OCI-LY7 (cell line): ENCODE measurements at regions not wholly inside any gene's neighbourhood (a gene's known extent, or its start where the extent isn't known, plus 50 kb on each side); places are given as distances from the start of the nearest gene placed in this dataset.

ENCODE experiments used
- BruUV-seq: library from RNA; stranded (reverse); fragments of 400-500 nt; replicated peaks from 2 replicates; lab custom pipeline; 2021; lab: Mats Ljungman, UMichigan
- CTCF ChIA-PET: fragments of 300-600 bp; sonication (Branson Sonifier 250); formaldehyde crosslinking; loops from one replicate; lab custom pipeline; 2022; ENCODE audit warnings: antibody characterized with exemption; ENCODE audit not compliant: unreplicated experiment; lab: Charles Lee
- POLR2A ChIA-PET: fragments of 300-600 bp; sonication (Branson Sonifier 250); formaldehyde crosslinking; loops from one replicate; lab custom pipeline; 2022; ENCODE audit warnings: antibody characterized with exemption; lab: Charles Lee
- DNase-seq: peaks from one replicate; pipeline ENCODE4 v3.0.0-alpha.2; 2015; ENCODE audit warnings: low spot score
- H2AFZ ChIP-seq: fragments of 200-600 bp; sonication (generic), shearing (Covaris generic); 2 replicates; pipeline ENCODE4 v1.6.1; 2014; ENCODE audit warnings: mild to moderate bottlenecking, antibody characterized with exemption, low read length, moderate library complexity
- H3K27ac ChIP-seq: fragments of 200-600 bp; sonication (generic); 2 replicates; pipeline ENCODE4 v1.5.1; 2014; ENCODE audit warnings: mixed run types, low read depth, mild to moderate bottlenecking, moderate library complexity, low read length, inconsistent platforms; ENCODE audit not compliant: poor library complexity, severe bottlenecking
- H3K36me3 ChIP-seq: fragments of 200-600 bp; sonication (generic); 2 replicates; pipeline ENCODE4 v1.6.1; 2014; ENCODE audit warnings: mild to moderate bottlenecking, antibody characterized with exemption, low read length, moderate library complexity, mixed read lengths; ENCODE audit not compliant: insufficient read depth
- H3K4me1 ChIP-seq: fragments of 200-600 bp; sonication (generic); 2 replicates; pipeline ENCODE4 v1.5.1; 2014; ENCODE audit warnings: mild to moderate bottlenecking, low read length; ENCODE audit not compliant: insufficient read depth, poor library complexity, severe bottlenecking
- H3K4me2 ChIP-seq: fragments of 200-600 bp; sonication (generic); 2 replicates; pipeline ENCODE4 v1.6.1; 2014; ENCODE audit warnings: mild to moderate bottlenecking, low read length
- H3K4me3 ChIP-seq: fragments of 200-600 bp; sonication (generic); 2 replicates; pipeline ENCODE4 v1.5.1; 2014; ENCODE audit warnings: mild to moderate bottlenecking, low read depth, low read length; ENCODE audit not compliant: poor library complexity, severe bottlenecking
- H3K79me2 ChIP-seq: fragments of 200-600 bp; sonication (generic); 2 replicates; pipeline ENCODE4 v1.6.1; 2016; ENCODE audit warnings: low read depth, mild to moderate bottlenecking, low read length, moderate library complexity, mixed read lengths; ENCODE audit not compliant: insufficient read depth
- H3K9me2 ChIP-seq: fragments of 200-600 bp; sonication (generic); 2 replicates; pipeline ENCODE4 v1.6.1; 2016; ENCODE audit warnings: mild to moderate bottlenecking, low read length, mixed read lengths; ENCODE audit not compliant: insufficient read depth
- H3K9me3 ChIP-seq: fragments of 200-600 bp; sonication (generic); 2 replicates; pipeline ENCODE4 v1.6.1; 2014; ENCODE audit warnings: mild to moderate bottlenecking, mixed run types, low read length, mixed read lengths
- H4K20me1 ChIP-seq: fragments of 200-600 bp; sonication (generic); 2 replicates; pipeline ENCODE4 v1.6.1; 2014; ENCODE audit warnings: mild to moderate bottlenecking, antibody characterized with exemption, low read length, moderate library complexity, mixed read lengths; ENCODE audit not compliant: insufficient read depth
- CTCF ChIP-seq: fragments of 200-600 bp; sonication (generic); conservative IDR thresholded peaks from 2 replicates; pipeline ENCODE4 v1.5.1; 2014; ENCODE audit warnings: mild to moderate bottlenecking, antibody characterized with exemption, low read length, moderate library complexity, mixed read lengths
- EZH2phosphoT487 ChIP-seq: fragments of 200-600 bp; sonication (generic); IDR thresholded peaks from 2 replicates; pipeline ENCODE4 v1.6.1; 2018; ENCODE audit warnings: low read depth, borderline replicate concordance, mild to moderate bottlenecking, mixed run types, antibody characterized with exemption, low read length, moderate library complexity, mixed read lengths
- intact Hi-C: fragments of 100-400 bp; cut with micrococcal nuclease; formaldehyde crosslinking; loops from one replicate; pipeline ENCODE4 v1.10.0; 2022; ENCODE audit not compliant: unreplicated experiment

GRCh38 chr6:93069856-93070255 is 349.5 kb downstream of the EPHA7 start:
- no peak for DNase-seq
- POLR2A ChIA-PET: no interaction called here
- Histone ChIP-seq H3K9me3 (no peaks in the 10 kb centered on the region), H3K9me2 (no peaks in the 10 kb centered on the region), H3K27ac (no peak overlapping the region), H2AFZ (no peak overlapping the region), H3K36me3 (no peaks in the 10 kb centered on the region), H4K20me1 (no peaks in the 10 kb centered on the region), H3K79me2 (no peaks in the 10 kb centered on the region), H3K4me2 (no peak overlapping the region), H3K4me3 (no peak overlapping the region), H3K4me1 (no peaks in the 10 kb centered on the region)
- CTCF ChIA-PET: no interaction called here
- intact Hi-C loops: no loop called here
- TF ChIP-seq CTCF: no peak
- TF ChIP-seq EZH2phosphoT487: no peak
- BruUV-seq: no TSS peak

GRCh38 chr6:93059911-93060310 is 359.4 kb downstream of the EPHA7 start:
- no TSS peak for BruUV-seq
- POLR2A ChIA-PET: no interaction called here

GRCh38 chr6:93057584-93057983 is 361.8 kb downstream of the EPHA7 start:
- intact Hi-C loops: no loop called here
- ChIA-PET POLR2A (interaction anchor here (1.6 kb wide), 1 partner anchor 8 kb away, joined by 6 read pairs; no protein-coding TSS in a partner anchor), CTCF (no interaction called here)
- no peak overlapping the region for H3K27ac ChIP-seq
- no peak overlapping the region for H3K4me3 ChIP-seq
- no peaks in the 10 kb centered on the region for H3K79me2 ChIP-seq
- no peaks in the 10 kb centered on the region for H3K9me3 ChIP-seq
- no peak overlapping the region for H2AFZ ChIP-seq
- no peaks in the 10 kb centered on the region for H4K20me1 ChIP-seq
- no peaks in the 10 kb centered on the region for H3K36me3 ChIP-seq
- no TSS peak for BruUV-seq
- H3K4me1 ChIP-seq: no peaks in the 10 kb centered on the region
- DNase-seq: no peak
- H3K4me2 ChIP-seq: no peak overlapping the region
- H3K9me2 ChIP-seq: no peaks in the 10 kb centered on the region
- TF ChIP-seq EZH2phosphoT487 (no peak), CTCF (no peak)

More at GRCh38 chr6:93059911-93060310, 359.4 kb downstream of the EPHA7 start:
- Histone ChIP-seq H3K4me3 (no peak overlapping the region), H3K9me3 (no peaks in the 10 kb centered on the region), H3K27ac (no peak overlapping the region), H3K9me2 (no peaks in the 10 kb centered on the region), H3K36me3 (no peaks in the 10 kb centered on the region), H4K20me1 (no peaks in the 10 kb centered on the region), H3K4me1 (no peaks in the 10 kb centered on the region), H3K79me2 (no peaks in the 10 kb centered on the region), H3K4me2 (no peak overlapping the region), H2AFZ (no peak overlapping the region)
- DNase-seq: no peak
- intact Hi-C loops: no loop called here
- CTCF ChIA-PET: no interaction called here
- no peak for TF ChIP-seq CTCF
- TF ChIP-seq EZH2phosphoT487: no peak
